Common myeloid progenitor, CD34-positive (primary cell): ENCODE measurements at regions not wholly inside any gene's neighbourhood (a gene's known extent, or its start where the extent isn't known, plus 50 kb on each side); places are given as distances from the start of the nearest gene placed in this dataset.

Experiments used
- CTCF ChIA-PET: fragments of 350-600 bp; sonication (Branson Sonifier 250); formaldehyde crosslinking; loops from one replicate; lab custom pipeline; 2021; ENCODE audit warnings: antibody characterized with exemption; lab: Charles Lee
- POLR2A ChIA-PET: fragments of 350-600 bp; sonication (Branson Sonifier 250); formaldehyde crosslinking; loops from one replicate; lab custom pipeline; 2021; ENCODE audit warnings: antibody characterized with exemption; lab: Charles Lee
- DNase-seq, 3 donors: peaks; one replicate each; pipeline versions ENCODE4 v3.0.0 to v3.0.0-alpha.2; 2013
- H3K27ac ChIP-seq, 2 experiments: 1 replicate in 1 of 2; 2 replicates in 1 of 2; pipeline ENCODE4 v1.7.0; 2013; ENCODE audit warnings: inconsistent platforms in 2 of 2, low read length in 2 of 2, mild to moderate bottlenecking in 2 of 2, low read depth in 1 of 2, moderate library complexity in 1 of 2; ENCODE audit not compliant: severe bottlenecking in 2 of 2, insufficient read depth in 1 of 2, poor library complexity in 1 of 2
- H3K27me3 ChIP-seq, 5 experiments: replicated peaks in 2 of 5; 1 replicate in 3 of 5; 2 replicates in 2 of 5; pipeline versions ENCODE4 v1.6.1 to v1.7.0; 2013; ENCODE audit warnings: low read length in 4 of 5, mild to moderate bottlenecking in 2 of 5, moderate library complexity in 2 of 5, inconsistent platforms in 1 of 5; ENCODE audit not compliant: insufficient read depth in 5 of 5, control insufficient read depth in 4 of 5
- H3K36me3 ChIP-seq, 4 experiments: 1 replicate in 2 of 4; 2 replicates in 2 of 4; pipeline versions ENCODE4 v1.6.1 to v1.7.0; 2013; ENCODE audit warnings: low read length in 3 of 4, control low read depth in 1 of 4, mild to moderate bottlenecking in 1 of 4; ENCODE audit not compliant: control insufficient read depth in 4 of 4, insufficient read depth in 4 of 4
- H3K4me1 ChIP-seq, 4 experiments: 1 replicate in 3 of 4; 2 replicates in 1 of 4; pipeline versions ENCODE4 v1.6.1 to v1.7.1; 2013; ENCODE audit warnings: low read length in 3 of 4, mild to moderate bottlenecking in 3 of 4, control low read depth in 1 of 4, inconsistent platforms in 1 of 4, moderate library complexity in 1 of 4; ENCODE audit not compliant: control insufficient read depth in 4 of 4, insufficient read depth in 4 of 4; ENCODE audit errors: control extremely low read depth in 1 of 4
- H3K4me3 ChIP-seq, 7 experiments: 1 replicate in 4 of 7; 2 replicates in 3 of 7; pipeline versions ENCODE4 v1.5.1 to v1.7.0; 2013; ENCODE audit warnings: mild to moderate bottlenecking in 7 of 7, low read length in 6 of 7, moderate library complexity in 6 of 7, inconsistent platforms in 2 of 7, low read depth in 2 of 7, control low read depth in 1 of 7; ENCODE audit not compliant: insufficient read depth in 4 of 7, control insufficient read depth in 1 of 7; ENCODE audit errors: extremely low read depth in 1 of 7
- H3K9me3 ChIP-seq, 5 experiments: 1 replicate in 4 of 5; 2 replicates in 1 of 5; pipeline versions ENCODE4 v1.6.1 to v1.7.1; 2013; ENCODE audit warnings: low read length in 4 of 5, mild to moderate bottlenecking in 2 of 5, inconsistent platforms in 1 of 5, low read depth in 1 of 5, moderate library complexity in 1 of 5; ENCODE audit not compliant: control insufficient read depth in 4 of 5, insufficient read depth in 2 of 5; ENCODE audit errors: control extremely low read depth in 1 of 5
- WGBS: methylation state at CpG from one replicate; pipeline ENCODE4 v1.1.5; 2013; ENCODE audit not compliant: insufficient coverage; 5-methylcytosine and 5-hydroxymethylcytosine counted together

DNA sequence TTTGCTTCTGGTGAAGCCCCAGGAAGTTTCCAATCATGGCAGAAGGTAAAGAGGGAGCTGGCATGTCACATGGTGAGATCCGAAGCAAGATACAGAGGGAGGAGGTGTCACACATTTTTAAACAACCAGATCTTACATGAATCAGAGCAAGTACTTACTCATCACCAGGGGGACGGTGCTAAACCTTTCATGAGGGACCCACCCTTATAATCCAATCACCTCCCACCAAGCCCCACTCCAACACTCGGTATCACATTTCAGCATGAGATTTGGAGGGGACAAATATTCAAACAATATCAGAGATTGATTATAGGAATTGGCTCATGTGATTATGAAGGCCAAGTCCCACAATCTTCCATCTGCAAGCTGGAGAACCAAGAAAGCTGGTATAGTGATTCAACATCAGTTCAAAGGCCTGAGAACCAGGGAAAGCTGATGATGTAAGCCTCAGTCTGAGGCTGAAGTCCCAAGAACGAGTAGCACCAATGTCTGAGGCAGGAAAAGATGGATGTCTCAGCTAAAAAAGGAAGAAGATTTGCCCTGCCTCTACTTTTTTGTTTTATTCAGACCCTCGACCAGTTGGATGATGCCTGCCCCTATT is 58.6 kb upstream of the WDFY2 start:
- Histone ChIP-seq H3K27me3 (no peaks in the 10 kb centered on the region), H3K4me1 (peaks cover 5 to 18% (median 13%) of the 10 kb centered on the region in 4 experiments), H3K36me3 (no peaks in the 10 kb centered on the region), H3K27ac (no peak overlapping the region), H3K4me3 (no peak overlapping the region), H3K9me3 (no peaks in the 10 kb centered on the region)
- CTCF ChIA-PET: interaction anchor here (1.8 to 3.1 kb wide), 2 partner anchors 9 to 72 kb away, joined by 8 to 11 read pairs; partner anchors contain the start of gene INTS6
- POLR2A ChIA-PET: no interaction called here
- WGBS: 93% methylated on average over 2 of the region's 5 CpGs
- DNase-seq: no peak

DNA sequence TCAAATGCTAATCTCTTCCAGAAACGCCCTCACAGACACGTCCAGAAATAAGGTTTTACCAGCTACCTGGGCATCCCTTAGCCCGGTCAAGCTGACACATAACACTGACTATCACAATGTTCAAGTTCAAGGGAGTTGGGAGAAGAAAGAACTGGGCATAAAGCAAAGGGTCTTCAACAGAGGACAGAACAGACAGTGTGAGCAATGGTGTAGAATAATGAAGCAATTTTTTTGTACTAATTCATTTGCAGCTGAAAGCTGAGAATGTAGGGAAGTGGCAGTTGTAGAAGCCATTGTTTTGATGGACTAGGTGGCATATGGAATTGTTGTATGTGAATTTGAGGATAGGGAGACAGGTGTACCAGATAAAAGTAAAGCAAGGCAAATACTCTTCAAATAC is 58.1 kb upstream of the WDFY2 start:
- Histone ChIP-seq H3K27ac (no peak overlapping the region), H3K4me3 (no peak overlapping the region), H3K9me3 (no peaks in the 10 kb centered on the region), H3K4me1 (peaks cover 5 to 18% (median 13%) of the 10 kb centered on the region in 4 experiments), H3K36me3 (no peaks in the 10 kb centered on the region), H3K27me3 (no peaks in the 10 kb centered on the region)
- DNase-seq: no peak
- ChIA-PET CTCF (interaction anchor here (1.8 to 3.1 kb wide), 2 partner anchors 8 to 72 kb away, joined by 8 to 11 read pairs; partner anchors contain the start of gene INTS6), POLR2A (no interaction called here)
- no CpG with 5 or more reads among the region's 3 CpGs for WGBS

DNA sequence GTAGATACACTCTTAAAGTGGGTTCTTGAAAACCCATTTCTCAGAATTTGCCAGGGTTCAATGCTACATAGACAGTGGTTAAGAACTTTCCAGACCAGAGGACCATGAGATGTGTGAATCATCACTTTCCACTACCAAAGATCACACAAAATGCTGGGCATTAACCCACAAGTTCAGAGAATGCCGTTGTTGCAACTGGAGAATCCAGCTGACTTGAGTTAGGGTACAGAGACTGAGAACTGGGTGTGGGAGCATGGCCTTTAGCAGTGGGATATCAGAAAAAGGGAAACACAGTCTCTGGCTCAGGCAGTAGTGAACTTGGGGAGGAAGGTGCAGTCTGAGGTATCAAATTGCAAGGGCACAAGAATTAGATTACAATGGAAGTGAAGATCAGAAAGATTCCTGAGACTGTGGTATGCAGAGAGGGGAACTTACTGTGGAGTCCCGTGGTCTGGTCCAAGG is 51.5 kb upstream of the WDFY2 start:
- Histone ChIP-seq H3K9me3 (no peaks in the 10 kb centered on the region), H3K4me3 (no peak overlapping the region), H3K27ac (no peak overlapping the region), H3K27me3 (no peaks in the 10 kb centered on the region), H3K4me1 (peaks cover 6 to 28% (median 10%) of the 10 kb centered on the region in 4 experiments), H3K36me3 (no peaks in the 10 kb centered on the region)
- DNase-seq: no peak
- no CpG with 5 or more reads among the region's 2 CpGs for WGBS
- POLR2A ChIA-PET: no interaction called here
- CTCF ChIA-PET: no interaction called here

DNA sequence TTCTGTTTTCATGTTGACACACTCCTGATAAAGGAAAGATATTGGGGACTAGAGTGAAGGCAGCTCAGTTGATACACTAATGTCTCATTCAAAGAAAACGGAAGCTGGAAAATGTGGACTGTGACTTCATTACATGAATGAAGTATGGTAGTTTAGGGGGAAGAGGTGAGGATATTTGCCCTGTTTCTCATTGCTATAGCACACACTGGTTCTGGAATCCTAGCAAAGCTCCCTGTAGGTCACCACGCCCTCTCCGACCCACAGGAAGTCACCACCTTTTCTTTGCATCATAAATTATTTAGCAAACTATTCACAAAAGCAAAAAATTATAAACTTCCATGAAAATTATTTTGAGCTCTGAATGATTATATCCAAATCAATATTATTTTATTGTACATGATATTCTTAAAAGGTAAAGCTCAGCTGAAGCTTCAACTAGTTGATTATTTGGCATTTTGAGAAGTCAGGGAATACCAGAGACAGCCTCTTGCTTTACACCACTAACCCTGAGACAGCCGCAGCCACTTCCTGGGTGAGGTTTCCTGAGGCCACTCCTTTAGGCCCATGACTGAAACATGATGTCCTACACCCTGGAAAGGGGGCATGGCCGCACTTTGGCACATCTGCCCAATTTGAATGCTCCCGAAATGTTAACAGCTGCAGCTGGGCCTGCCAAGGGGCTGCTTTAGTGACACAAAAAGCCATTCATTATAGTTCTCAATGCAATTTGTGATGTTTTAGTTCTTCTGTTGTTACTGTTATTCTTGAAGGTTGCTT is 50.0 kb upstream of the WDFY2 start:
- H3K9me3 ChIP-seq: no peaks in the 10 kb centered on the region
- ChIA-PET POLR2A (no interaction called here), CTCF (interaction anchor here (0.9 to 1.0 kb wide), 2 partner anchors 9 to 51 kb away, joined by 4 to 8 read pairs; no protein-coding TSS in a partner anchor)
- peak overlapping the region in 2 of 7 experiments; percentile 6 to 42 for H3K4me3 ChIP-seq
- 10% methylated on average over 3 of the region's 6 CpGs for WGBS
- H3K4me1 ChIP-seq: peaks cover 6 to 28% (median 10%) of the 10 kb centered on the region in 4 experiments
- no peak overlapping the region for H3K27ac ChIP-seq
- peak in 1 of 3 donors; percentile 27 for DNase-seq
- H3K27me3 ChIP-seq: no peaks in the 10 kb centered on the region
- H3K36me3 ChIP-seq: no peaks in the 10 kb centered on the region
